GM19239 (cell line): ENCODE measurements at regions not wholly inside any gene's neighbourhood (a gene's known extent, or its start where the extent isn't known, plus 50 kb on each side); places are given as distances from the start of the nearest gene placed in this dataset.

ENCODE experiments used
- DNase-seq: peaks from one replicate; pipeline ENCODE4 v3.0.0; 2011; ENCODE audit warnings: low spot score; ENCODE audit not compliant: insufficient read length
- FAIRE-seq: peaks from 2 replicates; lab custom pipeline; 2011; peaks lifted over from hg19 to GRCh38; lab: Jason Lieb, UNC

GRCh38 chr3:189100866-189101265 is 70.9 kb upstream of the TPRG1 start:
- FAIRE-seq (no peak), DNase-seq (no peak)

- FAIRE-seq (no peak), DNase-seq (no peak)
These were observed 70.2 kb upstream of the TPRG1 start for GRCh38 chr3:189101594-189101993.

GRCh38 chr3:189103208-189103607 is 68.6 kb upstream of the TPRG1 start:
- FAIRE-seq, result no peak
- DNase-seq, result no peak

- no peak for FAIRE-seq
- DNase-seq, result no peak
These were observed 63.7 kb upstream of the TPRG1 start for GRCh38 chr3:189108067-189108466.

GRCh38 chr3:189108735-189109134 is 63.0 kb upstream of the TPRG1 start:
- DNase-seq, result no peak
- no peak for FAIRE-seq

- DNase-seq (no peak), FAIRE-seq (no peak)
These were observed 62.6 kb upstream of the TPRG1 start for GRCh38 chr3:189109145-189109544.

GRCh38 chr3:189117087-189117486 is 54.7 kb upstream of the TPRG1 start:
- DNase-seq (no peak), FAIRE-seq (no peak)

GRCh38 chr3:189118896-189119295 is 52.9 kb upstream of the TPRG1 start:
- DNase-seq, result no peak
- FAIRE-seq, result no peak

GRCh38 chr3:189119950-189120349 is 51.8 kb upstream of the TPRG1 start:
- FAIRE-seq, result no peak
- DNase-seq, result no peak

GRCh38 chr3:189121092-189121491 is 50.7 kb upstream of the TPRG1 start:
- DNase-seq (no peak), FAIRE-seq (no peak)
